ENCODE measurements at regions not wholly inside any gene's neighbourhood (a gene's known extent, or its start where the extent isn't known, plus 50 kb on each side); places are given as distances from the start of the nearest gene placed in this dataset.

- DNase-seq (ENCODE audit: low read depth), result no peak
- no peak overlapping the region for H3K4me3 ChIP-seq (ENCODE audit: low read depth, low read length)
- no peak for TF ChIP-seq CTCF (IDR thresholded peaks at IDR 0.05; ENCODE audit: insufficient read depth, low read depth, low read length, missing control alignments)
Observed at GRCh38 chr15:101590785-101591184, 61.4 kb downstream of the TM2D3 start.

- no peak for DNase-seq (ENCODE audit: low read depth)
- TF ChIP-seq CTCF (IDR thresholded peaks at IDR 0.05; ENCODE audit: insufficient read depth, low read depth, low read length, missing control alignments), result no peak
- no peak overlapping the region for H3K4me3 ChIP-seq (ENCODE audit: low read depth, low read length)
Observed at GRCh38 chr15:101583284-101583683, 68.9 kb downstream of the TM2D3 start.

DNA sequence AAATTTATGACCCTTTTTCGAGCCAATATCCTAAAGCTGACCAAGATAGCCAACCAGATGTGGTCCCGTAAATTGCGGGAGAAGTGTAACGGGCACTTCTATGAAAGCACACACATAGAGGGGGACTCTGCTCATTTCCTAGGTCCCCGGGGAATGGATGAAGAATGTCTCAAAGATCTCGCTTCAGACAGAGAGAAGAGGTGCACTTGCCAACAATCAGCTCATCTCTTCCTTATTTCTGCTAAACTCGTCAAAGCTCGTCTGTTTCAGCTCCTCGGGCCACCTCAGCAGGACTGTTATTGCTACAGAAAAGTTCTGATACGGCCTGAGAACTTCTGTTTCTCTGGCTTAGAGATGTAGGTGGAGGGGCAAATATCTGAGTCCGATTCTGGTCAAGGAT is 71.8 kb downstream of the TM2D3 start:
- no peak for DNase-seq (ENCODE audit: low read depth)
- TF ChIP-seq CTCF (IDR thresholded peaks at IDR 0.05; ENCODE audit: insufficient read depth, low read depth, low read length, missing control alignments), result no peak
- no peak overlapping the region for H3K4me3 ChIP-seq (ENCODE audit: low read depth, low read length)

DNA sequence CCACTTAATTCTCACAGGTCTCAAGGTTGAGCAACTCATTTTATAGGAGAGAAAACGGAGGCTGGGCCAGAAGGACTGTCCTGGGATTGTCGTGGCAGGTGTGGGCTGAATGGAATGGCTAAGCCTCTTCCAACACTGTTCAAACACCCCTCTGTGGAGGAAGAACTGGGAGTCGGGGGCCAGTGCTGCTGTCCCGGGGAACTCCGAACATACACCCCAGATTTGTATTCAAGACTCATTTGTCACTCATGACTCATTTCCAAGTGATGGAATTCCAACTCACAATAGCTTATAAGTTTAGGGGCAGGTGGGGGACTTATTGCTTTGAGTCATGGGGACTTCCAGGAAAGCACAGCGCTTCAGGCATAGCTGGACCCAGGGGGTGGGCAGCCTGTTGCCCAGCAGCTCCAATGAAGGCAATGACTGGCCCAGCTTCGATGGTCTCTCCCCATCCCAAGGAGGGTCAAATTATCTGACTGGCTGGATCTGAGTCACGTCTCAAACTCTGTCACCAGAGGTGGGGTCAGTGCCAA is 72.5 kb downstream of the TM2D3 start:
- H3K4me3 ChIP-seq (ENCODE audit: low read depth, low read length), result no peak overlapping the region
- DNase-seq (ENCODE audit: low read depth), result peak; percentile 35
- TF ChIP-seq CTCF (IDR thresholded peaks at IDR 0.05; ENCODE audit: insufficient read depth, low read depth, low read length, missing control alignments), result no peak

- peak; percentile 37 for DNase-seq (ENCODE audit: low read depth)
- no peak overlapping the region for H3K4me3 ChIP-seq (ENCODE audit: low read depth, low read length)
- peak; percentile 38 for TF ChIP-seq CTCF (IDR thresholded peaks at IDR 0.05; ENCODE audit: insufficient read depth, low read depth, low read length, missing control alignments)
Observed at GRCh38 chr15:101578443-101578894, 73.7 kb downstream of the TM2D3 start.

- H3K4me3 ChIP-seq (ENCODE audit: low read depth, low read length), result no peak overlapping the region
- no peak for DNase-seq (ENCODE audit: low read depth)
Observed at GRCh38 chr15:101573951-101574350, 78.2 kb downstream of the TM2D3 start.

More at GRCh38 chr15:101573951-101574350, 78.2 kb downstream of the TM2D3 start:
- no peak for TF ChIP-seq CTCF (IDR thresholded peaks at IDR 0.05; ENCODE audit: insufficient read depth, low read depth, low read length, missing control alignments)

Measured in GM12865 (cell line).